Nephron (organoid): ENCODE measurements at regions not wholly inside any gene's neighbourhood (a gene's known extent, or its start where the extent isn't known, plus 50 kb on each side); places are given as distances from the start of the nearest gene placed in this dataset.

Experiments used
- H3K27ac Mint-ChIP-seq, 3 experiments: 2 replicates each; pipeline ENCODE4 v1.8.0; 2020; ENCODE audit warnings: mixed read lengths in 3 of 3, mild to moderate bottlenecking in 2 of 3, moderate library complexity in 1 of 3
- H3K27me3 Mint-ChIP-seq: 2 replicates; pipeline ENCODE4 v1.8.0; 2021; ENCODE audit warnings: low read depth, mild to moderate bottlenecking, moderate library complexity, mixed read lengths
- H3K36me3 Mint-ChIP-seq: 2 replicates; pipeline ENCODE4 v1.8.0; 2020; ENCODE audit warnings: low read depth, mixed read lengths
- H3K4me1 Mint-ChIP-seq: 2 replicates; pipeline ENCODE4 v1.8.0; 2020; ENCODE audit warnings: mixed read lengths
- H3K4me3 Mint-ChIP-seq, 3 experiments: 2 replicates each; pipeline ENCODE4 v1.8.0; 2020; ENCODE audit warnings: mild to moderate bottlenecking in 3 of 3, mixed read lengths in 3 of 3, moderate library complexity in 2 of 3
- H3K9me3 Mint-ChIP-seq: 2 replicates; pipeline ENCODE4 v1.8.0; 2020; ENCODE audit warnings: mixed read lengths
- CTCF ChIP-seq, 3 experiments: fragments of 200-600 bp; sonication (generic); IDR thresholded peaks; one replicate each; pipeline ENCODE4 v1.5.0; 2021; ENCODE audit warnings: antibody characterized with exemption in 3 of 3; ENCODE audit not compliant: unreplicated experiment in 3 of 3

GRCh38 chr7:69180662-69181061 lies 417.6 kb upstream of the AUTS2 start:
- H3K36me3 Mint-ChIP-seq, result no peaks in the 10 kb centered on the region
- no peak overlapping the region for H3K4me3 Mint-ChIP-seq
- H3K9me3 Mint-ChIP-seq, result no peaks in the 10 kb centered on the region
- H3K27ac Mint-ChIP-seq, result no peak overlapping the region
- peaks cover 14% of the 10 kb centered on the region for H3K27me3 Mint-ChIP-seq
- TF ChIP-seq CTCF (IDR thresholded peaks at IDR 0.05; ENCODE audit: unreplicated experiment in 3 of 3), result no peak
- H3K4me1 Mint-ChIP-seq, result peaks cover 20% of the 10 kb centered on the region

GRCh38 chr7:69182596-69183467 lies 415.4 kb upstream of the AUTS2 start:
- no peak overlapping the region for H3K4me3 Mint-ChIP-seq
- peaks cover 14% of the 10 kb centered on the region for H3K4me1 Mint-ChIP-seq

GRCh38 chr7:69184339-69184738 lies 413.9 kb upstream of the AUTS2 start:
- H3K4me1 Mint-ChIP-seq, result peaks cover 6% of the 10 kb centered on the region
- H3K9me3 Mint-ChIP-seq, result no peaks in the 10 kb centered on the region
- TF ChIP-seq CTCF (IDR thresholded peaks at IDR 0.05; ENCODE audit: unreplicated experiment in 3 of 3), result no peak
- H3K36me3 Mint-ChIP-seq, result no peaks in the 10 kb centered on the region
- H3K4me3 Mint-ChIP-seq, result no peak overlapping the region
- peaks cover 22% of the 10 kb centered on the region for H3K27me3 Mint-ChIP-seq
- H3K27ac Mint-ChIP-seq, result peak overlapping the region in 1 of 3 experiments; percentile 14

More at GRCh38 chr7:69182596-69183467, 415.4 kb upstream of the AUTS2 start:
- no peak overlapping the region for H3K27ac Mint-ChIP-seq
- no peaks in the 10 kb centered on the region for H3K36me3 Mint-ChIP-seq
- peaks cover 22% of the 10 kb centered on the region for H3K27me3 Mint-ChIP-seq
- TF ChIP-seq CTCF (IDR thresholded peaks at IDR 0.05; ENCODE audit: unreplicated experiment in 3 of 3), result no peak
- no peaks in the 10 kb centered on the region for H3K9me3 Mint-ChIP-seq

GRCh38 chr7:69185170-69185569 lies 413.1 kb upstream of the AUTS2 start:
- TF ChIP-seq CTCF (IDR thresholded peaks at IDR 0.05; ENCODE audit: unreplicated experiment in 3 of 3), result no peak
- Mint-ChIP-seq H3K9me3 (no peaks in the 10 kb centered on the region), H3K27ac (no peak overlapping the region), H3K27me3 (peaks cover 22% of the 10 kb centered on the region), H3K36me3 (no peaks in the 10 kb centered on the region), H3K4me3 (no peak overlapping the region), H3K4me1 (peaks cover 6% of the 10 kb centered on the region)

- peaks cover 10% of the 10 kb centered on the region for H3K4me1 Mint-ChIP-seq
- no peak overlapping the region for H3K27ac Mint-ChIP-seq
- no peaks in the 10 kb centered on the region for H3K9me3 Mint-ChIP-seq
- no peak for TF ChIP-seq CTCF (IDR thresholded peaks at IDR 0.05; ENCODE audit: unreplicated experiment in 3 of 3)
- no peaks in the 10 kb centered on the region for H3K36me3 Mint-ChIP-seq
- no peak overlapping the region for H3K4me3 Mint-ChIP-seq
- H3K27me3 Mint-ChIP-seq, result peaks cover 22% of the 10 kb centered on the region
Observed at GRCh38 chr7:69186974-69187373, 411.3 kb upstream of the AUTS2 start.
